ENCODE measurements at regions not wholly inside any gene's neighbourhood (a gene's known extent, or its start where the extent isn't known, plus 50 kb on each side); places are given as distances from the start of the nearest gene placed in this dataset.

DNA sequence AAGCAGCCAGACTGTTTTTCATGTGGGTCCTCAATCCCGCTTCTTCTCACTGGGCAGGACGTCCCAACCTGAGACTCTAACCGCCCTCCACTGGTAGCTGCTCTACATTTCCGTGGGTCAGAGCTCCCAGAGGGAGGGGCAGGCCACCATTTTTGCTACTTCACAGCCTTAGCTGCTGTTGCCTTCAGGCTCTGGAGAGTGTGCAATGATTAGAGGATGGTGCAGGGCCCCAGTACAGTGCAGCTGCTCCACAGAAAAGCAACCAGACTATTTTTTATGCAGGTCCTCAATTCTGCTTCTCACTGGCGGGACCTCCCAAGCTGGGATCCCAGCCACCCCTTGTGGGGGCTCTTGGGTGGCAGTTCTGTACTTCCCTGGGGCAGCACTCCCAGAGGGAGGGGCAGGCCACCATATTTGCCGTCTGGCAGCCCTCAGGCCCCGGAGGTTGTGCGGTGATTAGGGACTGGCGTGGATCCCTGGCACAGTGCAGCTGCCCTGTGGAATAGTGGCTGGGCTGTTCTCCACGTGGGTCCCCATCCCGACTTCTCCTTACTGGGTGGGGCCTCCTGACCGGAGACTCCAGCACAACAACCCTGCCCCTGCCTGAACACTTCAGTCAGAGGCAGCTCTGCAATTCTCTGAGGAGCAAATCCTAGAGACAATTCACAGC is 647.6 kb upstream of the PKN2 start:
- no peak for DNase-seq

DNA sequence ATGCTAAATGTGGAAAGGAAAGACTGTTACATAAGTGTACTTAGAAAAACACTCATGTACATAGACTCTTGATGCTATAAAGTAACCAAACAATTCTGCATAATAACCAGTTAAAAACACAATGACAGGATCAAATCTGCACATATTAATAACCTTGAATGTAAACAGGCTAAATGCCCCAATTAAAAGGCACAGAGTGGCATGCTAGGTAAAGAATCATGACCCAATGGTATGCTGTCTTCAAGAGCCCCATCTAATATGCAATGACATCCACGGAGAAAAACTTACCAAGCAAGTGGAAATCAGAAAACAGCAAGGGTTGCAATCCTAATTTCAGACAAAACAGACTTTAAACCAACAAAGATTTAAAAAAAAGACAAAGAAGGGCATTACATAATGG is 644.8 kb upstream of the PKN2 start:
- DNase-seq = no peak

DNA sequence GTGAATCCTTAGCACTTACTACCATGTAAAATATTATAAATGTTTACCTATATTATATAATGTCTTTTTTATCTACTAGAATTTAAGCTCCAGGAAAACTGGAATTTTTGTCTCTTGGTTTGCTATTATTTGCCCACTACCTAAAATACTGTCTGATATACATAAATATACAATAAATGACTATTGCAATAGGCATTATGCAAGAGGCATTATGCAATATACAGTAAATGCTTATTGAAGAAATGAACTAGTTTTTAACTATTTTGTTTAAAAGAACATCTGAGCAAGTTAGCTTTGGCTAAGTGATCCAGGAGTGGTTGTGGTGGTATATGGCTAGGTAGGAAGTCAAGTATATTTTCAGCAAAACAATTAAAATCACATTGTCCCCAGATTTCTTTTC is 640.2 kb upstream of the PKN2 start:
- no peak for DNase-seq

DNA sequence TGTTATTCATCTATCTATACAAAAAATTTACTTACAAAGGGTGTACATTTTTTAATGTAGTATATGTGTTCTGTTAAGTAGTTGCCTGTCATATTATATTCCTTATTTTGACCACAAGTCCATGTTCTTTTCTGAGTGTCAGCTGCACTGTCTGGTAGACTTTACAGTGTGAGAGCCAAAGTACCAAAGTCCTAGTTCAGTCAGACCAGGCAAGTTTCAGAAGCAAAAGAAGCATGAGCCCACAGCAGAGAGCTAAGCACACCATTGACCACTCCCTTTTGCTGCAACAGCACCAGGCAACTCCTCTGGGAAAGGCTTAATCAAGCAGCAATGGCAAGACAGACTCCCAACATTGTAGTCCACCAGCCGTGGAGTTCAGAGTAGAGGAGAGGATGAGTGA is 631.9 kb upstream of the PKN2 start:
- DNase-seq = no peak

DNA sequence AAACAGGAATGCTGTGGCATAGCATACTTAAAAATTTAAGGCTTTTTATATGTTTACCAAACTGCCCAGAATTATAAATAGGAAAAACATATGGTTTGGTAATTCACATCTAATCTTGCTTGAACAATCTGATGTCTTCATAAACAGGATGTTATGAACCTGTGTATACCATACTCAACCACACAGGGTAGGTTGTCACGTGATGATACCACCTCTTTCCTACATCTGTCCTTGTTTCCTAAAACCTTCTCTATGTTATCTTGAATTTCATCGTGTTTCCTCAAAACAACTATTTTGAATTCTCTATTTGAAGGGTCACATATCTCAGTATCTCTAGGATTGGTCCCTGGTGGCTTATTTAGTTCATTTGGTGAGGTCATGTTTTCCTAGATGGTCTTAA is 631.0 kb upstream of the PKN2 start:
- DNase-seq = no peak

DNA sequence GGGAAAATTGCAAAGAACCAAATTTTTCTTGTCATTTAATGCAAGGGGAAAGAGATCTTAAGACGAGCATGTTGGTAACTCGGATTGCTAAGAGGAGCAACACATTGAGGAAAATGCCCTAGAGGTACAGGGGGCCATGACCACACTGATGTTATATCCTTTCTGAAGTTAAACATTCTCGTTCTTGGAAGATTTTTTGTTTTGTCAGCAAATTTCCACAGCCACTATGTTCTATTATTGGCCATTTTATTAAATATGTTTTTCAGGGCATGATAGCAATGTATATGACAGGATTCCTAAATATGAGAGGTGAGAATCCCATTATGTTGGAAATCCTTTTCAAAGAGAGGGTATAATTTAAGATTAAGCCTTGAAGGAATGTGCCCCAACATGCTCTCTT is 627.2 kb upstream of the PKN2 start:
- no peak for DNase-seq

DNA sequence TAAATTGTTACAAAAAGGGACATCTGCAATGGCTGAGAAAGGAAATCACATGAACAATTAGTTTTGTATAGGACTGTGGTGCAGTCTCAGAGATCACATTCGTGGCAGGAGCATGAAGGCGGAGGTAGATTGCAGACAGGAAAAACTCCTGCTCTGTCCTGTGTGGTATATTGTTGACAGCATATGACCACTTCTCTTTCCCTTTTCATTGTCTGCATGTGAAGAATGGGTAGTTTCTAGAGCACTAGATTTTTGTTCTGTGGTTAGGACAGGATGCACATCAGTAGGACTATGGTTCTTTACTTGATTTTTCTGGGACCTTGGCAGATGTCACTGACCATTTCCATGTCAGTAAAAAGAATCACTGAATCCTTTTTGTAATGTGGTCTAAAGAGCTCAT is 625.9 kb upstream of the PKN2 start:
- no peak for DNase-seq

DNA sequence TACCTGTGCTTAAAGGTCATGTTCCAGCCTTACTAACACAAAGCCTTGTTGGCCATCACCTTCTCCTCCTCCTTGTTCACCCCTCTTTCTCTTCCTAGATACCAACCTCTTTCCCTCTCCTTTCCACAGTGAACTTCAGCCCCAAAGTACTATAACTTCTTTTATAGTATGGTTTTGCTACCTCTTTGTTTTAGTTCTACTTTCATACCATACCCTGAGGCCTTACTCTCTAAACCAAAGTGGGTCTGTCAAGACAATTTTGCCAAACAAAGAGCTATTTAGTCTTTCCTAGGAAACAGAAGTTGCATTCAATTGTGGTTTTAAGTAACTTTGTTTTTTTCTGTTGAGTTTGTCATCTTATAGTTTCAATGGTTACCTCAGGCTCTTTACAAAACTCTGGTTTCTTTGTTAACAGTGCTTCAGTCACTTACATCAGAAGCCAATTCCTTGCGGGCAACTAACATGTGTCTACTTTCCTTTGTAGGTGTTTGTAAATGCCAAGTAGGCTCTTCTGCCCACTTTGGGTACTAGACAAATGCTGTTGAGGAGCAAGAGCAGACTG is 623.9 kb upstream of the PKN2 start:
- no peak for DNase-seq

DNA sequence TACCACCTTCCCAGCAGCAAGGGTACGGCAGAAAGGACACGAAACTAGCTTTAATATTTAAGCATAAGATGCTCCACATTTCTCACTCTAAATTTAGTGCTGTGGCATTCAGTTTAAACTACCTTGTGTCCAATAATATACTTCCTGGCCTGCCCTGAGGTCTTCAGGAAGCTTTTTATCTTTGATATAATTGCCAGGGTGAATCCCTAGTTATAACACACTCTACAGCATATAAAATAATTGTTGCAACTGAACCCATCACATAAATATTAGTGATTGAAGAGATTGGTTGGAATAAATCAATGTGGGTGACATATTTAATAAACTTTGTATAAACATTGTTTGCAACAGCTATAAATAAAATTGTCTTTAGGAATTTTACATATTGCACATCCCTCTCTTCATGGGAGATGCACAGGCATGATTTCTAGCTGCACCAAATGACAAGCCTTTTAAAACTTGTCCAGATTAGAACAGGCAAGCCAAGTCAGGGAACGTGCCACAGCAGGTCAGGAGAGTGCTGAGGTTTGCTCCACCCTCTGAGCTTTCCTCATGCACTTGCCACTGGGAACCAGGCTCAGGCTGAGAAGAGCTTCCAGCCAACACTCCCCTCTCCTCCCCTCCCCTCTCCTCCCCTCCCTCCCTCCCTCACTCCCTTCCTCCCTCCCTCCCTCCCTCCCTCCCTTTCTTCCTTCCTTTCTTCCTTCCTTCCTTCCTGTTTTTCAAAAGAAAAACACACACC is 623.2 kb upstream of the PKN2 start:
- DNase-seq = no peak

DNA sequence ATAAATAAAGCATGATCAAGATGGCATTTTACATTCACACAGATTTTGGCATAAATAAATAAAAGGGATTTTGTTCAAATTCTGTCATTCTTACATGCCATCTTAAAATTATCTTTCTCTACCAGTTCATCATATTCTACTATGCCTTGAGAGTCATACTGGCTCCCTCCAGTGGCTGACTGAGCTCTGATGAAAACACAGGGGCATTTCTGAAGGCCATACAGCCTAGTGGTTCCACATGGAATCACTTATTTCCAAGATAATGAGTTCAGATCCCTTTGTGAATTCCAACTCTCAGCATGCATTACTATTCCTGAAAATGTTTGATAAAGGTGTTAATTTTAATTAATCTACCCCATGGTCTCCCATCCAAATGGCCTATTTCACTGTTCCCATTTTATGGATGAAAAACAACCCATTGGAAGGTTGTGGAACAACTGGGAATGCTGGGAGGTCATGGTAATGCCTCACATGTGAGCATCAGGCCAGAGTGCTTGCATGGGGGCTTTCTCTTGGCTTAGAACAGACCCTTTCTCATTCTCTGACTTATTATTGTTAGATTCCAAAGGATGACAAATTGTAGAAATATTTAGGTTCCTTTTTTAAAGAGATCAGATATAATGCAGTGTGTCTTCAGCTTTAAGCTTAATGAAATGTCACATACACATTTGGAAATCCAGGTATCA is 622.4 kb upstream of the PKN2 start:
- DNase-seq = peak; percentile 66

DNA sequence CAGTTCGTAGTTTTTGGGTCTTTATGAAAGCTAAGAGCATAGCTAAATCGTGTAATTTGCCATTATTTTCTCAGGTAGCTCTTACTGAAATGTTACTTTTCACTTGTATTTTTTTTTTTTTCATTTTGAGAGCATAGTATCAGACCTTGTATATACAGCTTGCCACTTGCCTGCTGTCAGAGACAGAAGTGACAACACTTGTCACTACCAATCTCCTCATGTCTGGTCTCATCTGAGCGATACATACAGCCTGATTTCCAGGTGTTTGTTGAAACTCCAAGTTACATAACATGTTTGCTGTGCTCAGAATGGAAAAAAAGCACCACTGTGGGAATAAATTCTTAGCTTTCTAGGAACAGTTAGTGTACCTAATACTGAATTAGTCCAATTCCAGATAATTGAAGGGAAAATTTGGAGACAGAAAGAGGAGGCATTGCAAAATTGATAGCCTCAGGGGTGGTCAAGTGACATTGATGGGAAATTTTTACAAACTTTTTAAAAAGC is 621.4 kb upstream of the PKN2 start:
- no peak for DNase-seq

DNA sequence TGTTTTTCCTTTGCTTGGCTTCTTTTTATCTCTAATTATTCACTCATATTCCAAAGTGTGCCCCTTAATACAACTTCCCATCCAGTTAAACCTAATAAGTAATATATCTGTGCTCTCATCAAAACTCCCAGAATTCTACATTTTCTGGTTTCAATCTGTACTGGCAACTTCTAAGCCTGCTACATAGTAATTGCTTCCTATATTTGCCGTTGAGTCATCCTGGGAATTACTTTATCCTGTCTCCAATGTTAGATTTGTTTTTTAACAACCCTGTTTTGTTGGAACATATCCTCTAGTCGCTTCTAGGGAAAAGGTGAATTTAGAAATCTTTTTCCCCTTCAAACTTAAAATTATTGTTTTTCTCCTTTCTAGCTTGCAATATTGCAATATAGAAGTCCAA is 620.5 kb upstream of the PKN2 start:
- no peak for DNase-seq

DNA sequence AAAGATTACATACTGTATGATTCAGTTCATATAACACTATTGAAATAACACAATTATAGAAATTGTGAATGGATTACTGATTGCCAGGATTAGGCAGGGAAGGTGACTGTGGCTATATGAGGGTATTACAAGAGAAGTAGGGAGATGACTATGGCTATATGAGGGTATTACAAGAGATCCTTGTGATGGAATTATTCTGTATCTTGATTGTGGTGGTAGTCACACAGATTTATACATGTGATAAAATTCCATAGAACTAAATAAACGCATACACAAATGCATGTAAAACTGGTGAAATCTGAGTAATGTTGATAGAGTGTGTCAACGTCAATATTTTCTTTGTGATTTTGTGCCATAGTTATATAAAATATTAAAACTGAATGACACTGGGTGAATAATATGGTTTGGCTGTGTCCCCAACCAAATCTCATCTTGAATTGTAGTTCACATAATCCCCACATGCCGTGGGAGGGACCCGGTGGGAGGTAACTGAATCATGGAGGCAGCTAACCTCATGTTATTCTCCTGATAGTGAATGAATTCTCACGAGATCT is 615.6 kb upstream of the PKN2 start:
- DNase-seq = no peak

DNA sequence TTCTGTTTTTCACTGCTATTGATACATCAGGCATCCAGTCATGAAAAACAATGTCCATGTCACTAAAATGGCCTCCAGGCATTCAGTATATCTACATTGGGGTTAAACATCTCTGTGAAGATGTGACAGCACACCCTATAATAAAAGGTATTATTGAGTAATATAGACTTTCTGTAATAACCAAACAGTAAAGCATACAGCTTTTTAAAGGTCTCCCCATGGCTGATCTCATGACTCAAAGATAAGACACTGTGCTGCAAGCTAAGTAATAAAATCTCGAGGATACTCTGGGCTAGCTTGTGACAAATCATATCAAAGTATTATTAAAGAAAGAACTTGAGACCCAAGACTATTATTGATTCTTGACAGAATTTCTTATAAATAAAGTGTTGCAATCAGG is 613.1 kb upstream of the PKN2 start:
- DNase-seq = no peak

DNA sequence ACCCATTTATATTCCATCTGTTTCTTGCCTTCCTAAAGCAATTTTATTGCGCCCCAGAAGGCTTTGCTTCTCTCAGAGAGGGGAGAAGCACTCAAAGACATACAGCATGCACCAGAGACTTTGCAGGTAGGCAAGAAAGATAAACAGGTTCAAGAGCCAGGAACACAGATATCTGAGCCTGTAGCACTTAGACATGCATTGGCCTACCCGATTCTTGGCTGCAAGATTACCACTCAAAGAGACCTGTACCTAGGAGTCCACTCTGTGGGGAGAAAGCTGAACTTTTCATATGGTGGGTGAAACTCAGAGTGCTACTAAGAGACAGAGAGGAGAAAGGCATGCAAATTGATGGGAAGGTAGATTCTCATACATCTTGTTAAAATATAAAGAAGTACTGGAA is 609.4 kb upstream of the PKN2 start:
- DNase-seq = no peak

DNA sequence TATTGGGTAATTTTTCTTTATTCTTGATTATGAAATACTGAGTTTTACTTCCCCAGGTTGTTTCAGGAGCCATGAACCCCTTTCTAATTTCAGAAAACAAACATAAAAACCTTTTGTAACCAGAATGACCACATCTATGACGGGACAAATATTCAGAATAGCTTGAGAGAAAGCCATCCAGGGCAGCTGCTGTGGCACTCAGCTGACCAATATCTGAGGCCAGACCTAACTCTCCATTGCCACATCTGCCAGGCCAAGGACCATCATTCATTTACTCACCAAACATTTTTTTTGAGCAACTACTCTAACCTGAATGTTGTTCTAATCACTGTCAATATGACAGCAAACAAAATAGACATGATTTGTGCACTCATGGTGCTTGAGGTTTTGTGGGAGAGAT is 608.3 kb upstream of the PKN2 start:
- DNase-seq = no peak

DNA sequence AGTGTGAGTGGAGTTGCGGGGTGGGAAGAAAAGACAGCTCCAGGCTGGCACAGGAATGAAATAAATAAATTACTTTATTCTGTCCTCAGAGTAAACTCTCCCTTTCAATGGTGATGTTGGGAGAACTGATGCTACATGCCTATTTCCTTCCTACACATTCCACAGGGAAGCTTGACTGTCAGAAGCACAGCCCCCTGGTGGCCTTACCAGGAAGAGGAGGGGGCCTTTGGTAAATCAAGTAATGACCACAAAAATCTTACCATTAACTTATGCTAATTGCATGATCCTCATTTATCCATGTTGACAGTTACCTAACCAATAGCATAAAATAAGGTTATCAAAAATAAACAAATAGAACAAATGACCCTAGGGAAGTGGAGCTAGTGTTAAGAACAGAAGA is 605.0 kb upstream of the PKN2 start:
- no peak for DNase-seq

DNA sequence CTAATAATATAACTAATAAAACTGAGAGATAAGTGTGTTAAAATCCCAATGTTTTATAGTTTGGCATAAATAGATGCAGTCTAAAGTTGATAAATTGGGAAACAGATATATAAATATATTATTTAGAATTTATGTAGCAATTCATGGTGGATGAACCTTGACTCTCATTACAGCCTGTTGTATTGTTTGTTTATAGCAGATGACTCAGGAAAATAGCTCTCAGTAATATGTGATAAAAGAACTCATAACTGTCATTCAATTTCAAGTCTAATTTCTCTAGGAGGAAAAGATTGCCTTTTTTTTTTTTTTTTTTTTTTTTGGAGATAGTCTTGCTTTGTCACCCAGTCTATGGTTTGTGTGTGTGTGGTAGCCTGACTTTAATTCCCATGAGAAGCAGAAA is 603.2 kb upstream of the PKN2 start:
- no peak for DNase-seq

DNA sequence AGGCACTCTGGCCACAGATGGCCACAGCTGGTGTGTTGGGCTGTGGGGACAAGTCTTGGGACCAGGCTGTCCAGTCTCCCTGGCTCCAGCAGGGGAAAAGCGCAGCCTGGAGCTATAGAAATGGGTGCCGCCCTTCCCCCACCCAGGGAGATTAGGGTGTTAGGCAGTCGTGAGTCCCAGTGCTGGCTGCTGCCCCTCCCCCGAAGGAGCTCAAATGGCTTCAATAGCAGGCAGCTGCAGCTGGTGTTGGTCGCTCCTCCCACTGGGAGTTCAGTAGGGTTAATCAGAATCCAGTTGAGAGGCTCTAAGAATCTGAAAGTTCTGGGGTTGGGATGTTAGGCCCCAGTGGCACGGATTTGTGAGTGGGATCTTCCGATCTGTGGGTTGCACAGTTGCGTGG is 595.6 kb upstream of the PKN2 start:
- DNase-seq = no peak

DNA sequence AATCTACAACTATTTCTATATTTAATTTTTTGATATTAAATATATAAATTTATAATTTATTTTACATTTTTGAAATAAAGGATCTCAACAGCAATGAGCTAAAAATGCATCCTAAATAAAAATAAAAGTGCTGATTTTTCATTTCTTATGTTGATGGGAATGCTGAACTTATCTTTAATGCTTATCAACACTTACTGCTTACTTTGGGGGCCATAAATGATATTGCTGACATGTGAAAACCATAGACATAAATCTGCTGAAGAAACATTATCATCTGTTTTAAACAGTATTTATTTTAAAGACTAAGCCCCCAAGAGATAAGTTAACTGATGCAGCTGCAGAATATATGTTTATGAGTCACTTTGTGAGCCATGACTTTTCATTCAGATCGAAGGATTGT is 594.1 kb upstream of the PKN2 start:
- no peak for DNase-seq

DNA sequence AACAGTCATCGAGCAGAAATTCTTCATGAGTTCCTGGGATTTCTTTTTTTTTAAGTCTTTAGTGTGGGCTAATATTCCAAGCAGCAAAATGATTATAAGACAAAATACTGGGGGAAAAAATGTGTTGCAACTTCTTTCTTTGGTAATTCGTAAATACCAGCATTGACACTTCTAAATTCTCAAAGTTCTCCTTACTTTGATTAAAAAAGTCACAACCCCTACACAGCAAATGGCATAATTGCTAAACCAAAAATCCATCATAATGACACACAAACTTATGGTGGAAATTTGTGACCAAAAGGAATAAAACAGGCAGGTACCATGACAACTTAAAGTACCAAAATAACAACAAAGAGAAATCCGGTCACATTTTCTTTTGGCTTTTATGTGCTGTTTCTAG is 585.2 kb upstream of the PKN2 start:
- no peak for DNase-seq

DNA sequence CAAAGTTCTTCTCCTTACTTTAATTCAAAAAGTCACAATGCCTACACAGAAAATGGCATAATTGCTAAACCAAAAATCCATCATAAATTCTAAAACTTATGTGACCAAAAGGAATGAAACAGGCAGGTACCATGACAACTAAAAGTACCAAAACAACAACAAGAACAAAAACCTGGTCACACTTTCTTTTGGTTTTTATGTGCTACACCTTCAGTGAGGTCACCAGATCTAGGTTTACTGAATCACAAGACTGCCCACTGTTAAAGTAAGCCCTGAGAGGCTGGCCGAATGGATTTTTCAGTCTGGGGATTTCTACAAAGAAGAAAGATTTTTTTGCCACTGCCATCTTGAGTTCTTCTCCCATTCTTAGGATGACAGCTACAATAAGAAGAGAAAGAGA is 583.0 kb upstream of the PKN2 start:
- no peak for DNase-seq

DNA sequence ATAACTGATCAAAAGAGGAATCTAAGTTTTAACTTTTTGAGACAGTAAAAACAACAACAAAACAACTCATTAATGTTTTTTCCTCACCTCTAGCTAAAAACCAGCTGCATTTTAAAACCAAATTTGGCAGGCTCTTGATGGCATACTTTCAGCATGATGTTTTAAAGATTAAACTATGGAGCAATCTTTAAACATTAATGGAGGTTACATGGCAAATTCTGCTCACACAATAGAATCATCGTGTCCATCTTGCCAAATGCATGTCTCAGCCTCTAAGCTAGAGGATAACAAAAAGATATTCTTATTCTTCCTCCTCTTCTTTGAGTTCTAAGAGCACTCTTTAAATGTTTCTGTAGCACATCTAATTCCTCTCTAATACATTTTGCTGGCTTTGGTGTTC is 579.8 kb upstream of the PKN2 start:
- DNase-seq = no peak

DNA sequence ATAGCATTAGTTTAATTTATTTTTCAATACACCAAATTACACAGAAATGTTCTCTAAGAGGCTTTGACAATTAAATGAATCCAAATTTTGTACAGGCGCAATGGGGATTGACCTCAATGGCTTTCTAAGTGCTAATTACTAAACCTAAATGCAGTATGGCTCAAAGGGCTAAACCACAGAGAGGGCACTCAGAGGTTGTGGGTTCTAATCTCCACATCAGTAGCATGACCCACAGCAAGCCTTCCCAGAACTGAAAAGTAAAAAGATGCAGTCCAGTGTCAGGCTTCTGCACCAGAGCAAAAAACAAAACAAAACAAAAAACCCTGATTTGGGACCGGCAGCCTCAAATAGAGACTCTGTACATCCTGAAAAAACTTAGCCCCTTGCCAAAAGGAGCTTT is 579.2 kb upstream of the PKN2 start:
- DNase-seq = no peak

Data from kidney glomerular epithelial cell (primary cell).